IMR-90 (cell line): ENCODE measurements at regions not wholly inside any gene's neighbourhood (a gene's known extent, or its start where the extent isn't known, plus 50 kb on each side); places are given as distances from the start of the nearest gene placed in this dataset.

Experiments used
- CEBPB ChIP-seq: IDR thresholded peaks from 2 replicates; pipeline ENCODE4 v1.6.1; 2012; ENCODE audit warnings: low read depth, low read length, improper control_type of control experiment
- CHD1 ChIP-seq: IDR thresholded peaks from 2 replicates; pipeline ENCODE4 v1.6.1; 2012; ENCODE audit warnings: low read depth, low read length, improper control_type of control experiment
- ELK1 ChIP-seq: fragments of 150-350 bp; IDR thresholded peaks from 2 replicates; pipeline ENCODE4 v1.6.1; 2016; ENCODE audit warnings: low read depth, mild to moderate bottlenecking, low read length, moderate library complexity, borderline replicate concordance
- MAFK ChIP-seq: IDR thresholded peaks from 2 replicates; pipeline ENCODE4 v1.6.1; 2012; ENCODE audit warnings: low read depth, low read length, improper control_type of control experiment
- MAZ ChIP-seq: IDR thresholded peaks from 2 replicates; pipeline ENCODE4 v1.6.1; 2012; ENCODE audit warnings: low read depth, mild to moderate bottlenecking, low read length, improper control_type of control experiment, moderate library complexity, borderline replicate concordance
- NFE2L2 ChIP-seq: fragments of 150-350 bp; IDR thresholded peaks from 2 replicates; pipeline ENCODE4 v1.6.1; 2016; ENCODE audit warnings: low read depth, mild to moderate bottlenecking, low read length
- POLR2A ChIP-seq: IDR thresholded peaks from 2 replicates; pipeline ENCODE4 v1.6.1; 2012; ENCODE audit warnings: mild to moderate bottlenecking, low read depth, low read length
- RAD21 ChIP-seq: IDR thresholded peaks from 2 replicates; pipeline ENCODE4 v1.6.1; 2012; ENCODE audit warnings: low read length, improper control_type of control experiment
- RCOR1 ChIP-seq: IDR thresholded peaks from 2 replicates; pipeline ENCODE4 v1.6.1; 2012; ENCODE audit warnings: mild to moderate bottlenecking, low read length, improper control_type of control experiment; ENCODE audit not compliant: insufficient replicate concordance
- RFX5 ChIP-seq: IDR thresholded peaks from 2 replicates; pipeline ENCODE4 v1.8.0; 2012; ENCODE audit warnings: low read depth, mild to moderate bottlenecking, low read length, moderate library complexity
- SMC3 ChIP-seq: fragments of 150-350 bp; IDR thresholded peaks from 2 replicates; pipeline ENCODE4 v1.6.1; 2016; ENCODE audit warnings: low read depth, mild to moderate bottlenecking, antibody characterized with exemption, low read length, moderate library complexity
- TF ChIP-seq, protein P1 (sequence below): conservative IDR thresholded peaks from 2 replicates; pipeline ENCODE4 v1.5.1; 2012; ENCODE audit warnings: mild to moderate bottlenecking, low read depth, low read length, improper control_type of control experiment
- TF ChIP-seq, protein P2 (sequence below): fragments of 150-350 bp; IDR thresholded peaks from 2 replicates; pipeline ENCODE4 v1.6.1; 2017; ENCODE audit warnings: mild to moderate bottlenecking, antibody characterized with exemption, low read length, low read depth

DNA sequence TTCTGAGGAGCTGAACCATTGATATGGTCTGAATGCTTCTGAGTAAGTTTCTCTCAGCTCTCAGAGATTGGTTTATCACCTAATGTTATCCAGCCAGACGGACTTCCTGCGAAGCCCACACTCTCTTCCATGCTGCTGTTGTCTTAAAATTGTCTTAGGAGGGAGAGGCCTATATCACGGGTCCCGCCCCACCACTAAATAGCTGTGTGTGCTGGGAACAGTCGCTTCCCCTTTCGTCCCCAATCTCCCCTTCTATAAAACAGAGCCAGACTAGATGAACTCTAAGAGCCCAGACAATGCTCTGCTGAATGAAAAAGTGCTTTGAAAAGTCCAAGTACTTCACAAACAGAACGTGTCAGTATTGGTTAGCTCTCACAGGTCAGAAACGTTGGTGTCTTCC, 81.4 kb upstream of the AKIP1 start:
- TF ChIP-seq, protein P1, sequence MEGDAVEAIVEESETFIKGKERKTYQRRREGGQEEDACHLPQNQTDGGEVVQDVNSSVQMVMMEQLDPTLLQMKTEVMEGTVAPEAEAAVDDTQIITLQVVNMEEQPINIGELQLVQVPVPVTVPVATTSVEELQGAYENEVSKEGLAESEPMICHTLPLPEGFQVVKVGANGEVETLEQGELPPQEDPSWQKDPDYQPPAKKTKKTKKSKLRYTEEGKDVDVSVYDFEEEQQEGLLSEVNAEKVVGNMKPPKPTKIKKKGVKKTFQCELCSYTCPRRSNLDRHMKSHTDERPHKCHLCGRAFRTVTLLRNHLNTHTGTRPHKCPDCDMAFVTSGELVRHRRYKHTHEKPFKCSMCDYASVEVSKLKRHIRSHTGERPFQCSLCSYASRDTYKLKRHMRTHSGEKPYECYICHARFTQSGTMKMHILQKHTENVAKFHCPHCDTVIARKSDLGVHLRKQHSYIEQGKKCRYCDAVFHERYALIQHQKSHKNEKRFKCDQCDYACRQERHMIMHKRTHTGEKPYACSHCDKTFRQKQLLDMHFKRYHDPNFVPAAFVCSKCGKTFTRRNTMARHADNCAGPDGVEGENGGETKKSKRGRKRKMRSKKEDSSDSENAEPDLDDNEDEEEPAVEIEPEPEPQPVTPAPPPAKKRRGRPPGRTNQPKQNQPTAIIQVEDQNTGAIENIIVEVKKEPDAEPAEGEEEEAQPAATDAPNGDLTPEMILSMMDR = no peak
- TF ChIP-seq POLR2A = no peak
- no peak for TF ChIP-seq CEBPB
- no peak for TF ChIP-seq SMC3
- no peak for TF ChIP-seq MAZ
- TF ChIP-seq, protein P2, sequence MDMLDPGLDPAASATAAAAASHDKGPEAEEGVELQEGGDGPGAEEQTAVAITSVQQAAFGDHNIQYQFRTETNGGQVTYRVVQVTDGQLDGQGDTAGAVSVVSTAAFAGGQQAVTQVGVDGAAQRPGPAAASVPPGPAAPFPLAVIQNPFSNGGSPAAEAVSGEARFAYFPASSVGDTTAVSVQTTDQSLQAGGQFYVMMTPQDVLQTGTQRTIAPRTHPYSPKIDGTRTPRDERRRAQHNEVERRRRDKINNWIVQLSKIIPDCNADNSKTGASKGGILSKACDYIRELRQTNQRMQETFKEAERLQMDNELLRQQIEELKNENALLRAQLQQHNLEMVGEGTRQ = no peak
- no peak for TF ChIP-seq CHD1
- TF ChIP-seq RAD21 = no peak
- TF ChIP-seq RFX5 = no peak
- no peak for TF ChIP-seq ELK1
- no peak for TF ChIP-seq NFE2L2
- TF ChIP-seq RCOR1 = no peak
- no peak for TF ChIP-seq MAFK
